Peyer's patch (tissue), 4 donors: ENCODE measurements at regions not wholly inside any gene's neighbourhood (a gene's known extent, or its start where the extent isn't known, plus 50 kb on each side); places are given as distances from the start of the nearest gene placed in this dataset.

ENCODE experiments used
- POLR2A ChIP-seq, 2 donors: fragments of 450-650 bp; IDR thresholded peaks; one replicate each; pipeline ENCODE4 v1.5.1; 2017; ENCODE audit warnings: antibody characterized with exemption in 2 of 2, mild to moderate bottlenecking in 2 of 2, moderate library complexity in 2 of 2
- TF ChIP-seq, protein P1 (sequence below), 6 experiments: fragments of 450-650 bp in 4 of 6; fragments of 200-600 bp in 2 of 6; sonication (generic) in 1 of 6; IDR thresholded peaks; one replicate each; pipeline ENCODE4 v1.5.1; 2017 to 2019; ENCODE audit warnings: antibody characterized with exemption in 6 of 6, mild to moderate bottlenecking in 3 of 6, moderate library complexity in 1 of 6

DNA sequence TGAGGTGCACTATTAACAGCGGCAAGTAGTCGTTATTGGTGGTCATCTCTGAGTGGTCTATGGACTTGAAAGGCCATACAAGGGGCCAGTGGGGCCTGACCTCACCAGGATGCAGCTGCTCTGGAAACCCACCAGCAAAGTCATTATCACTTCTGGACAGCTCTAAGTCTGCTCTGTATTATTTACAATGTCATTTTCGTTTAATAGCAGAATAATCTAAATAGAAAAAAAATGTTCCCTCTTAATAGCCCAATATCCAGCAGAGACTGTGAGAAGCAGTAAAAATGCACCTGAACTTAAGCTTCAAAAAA, 85.0 kb upstream of the EED start:
- TF ChIP-seq, protein P1, sequence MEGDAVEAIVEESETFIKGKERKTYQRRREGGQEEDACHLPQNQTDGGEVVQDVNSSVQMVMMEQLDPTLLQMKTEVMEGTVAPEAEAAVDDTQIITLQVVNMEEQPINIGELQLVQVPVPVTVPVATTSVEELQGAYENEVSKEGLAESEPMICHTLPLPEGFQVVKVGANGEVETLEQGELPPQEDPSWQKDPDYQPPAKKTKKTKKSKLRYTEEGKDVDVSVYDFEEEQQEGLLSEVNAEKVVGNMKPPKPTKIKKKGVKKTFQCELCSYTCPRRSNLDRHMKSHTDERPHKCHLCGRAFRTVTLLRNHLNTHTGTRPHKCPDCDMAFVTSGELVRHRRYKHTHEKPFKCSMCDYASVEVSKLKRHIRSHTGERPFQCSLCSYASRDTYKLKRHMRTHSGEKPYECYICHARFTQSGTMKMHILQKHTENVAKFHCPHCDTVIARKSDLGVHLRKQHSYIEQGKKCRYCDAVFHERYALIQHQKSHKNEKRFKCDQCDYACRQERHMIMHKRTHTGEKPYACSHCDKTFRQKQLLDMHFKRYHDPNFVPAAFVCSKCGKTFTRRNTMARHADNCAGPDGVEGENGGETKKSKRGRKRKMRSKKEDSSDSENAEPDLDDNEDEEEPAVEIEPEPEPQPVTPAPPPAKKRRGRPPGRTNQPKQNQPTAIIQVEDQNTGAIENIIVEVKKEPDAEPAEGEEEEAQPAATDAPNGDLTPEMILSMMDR (IDR thresholded peaks at IDR 0.05) = no peak
- TF ChIP-seq POLR2A (IDR thresholded peaks at IDR 0.05) = no peak
